Activated CD8-positive, alpha-beta memory T cell treated with anti-CD3 and anti-CD28 coated beads, Interleukin-2, amount 50 U/mL, for 24 hours (primary cell): ENCODE measurements at regions not wholly inside any gene's neighbourhood (a gene's known extent, or its start where the extent isn't known, plus 50 kb on each side); places are given as distances from the start of the nearest gene placed in this dataset.
"Not testable (repeated sequence)": the region's sequence is repeated elsewhere in the genome, so short reads cannot be mapped to it uniquely, and the experiment has no call there.

Source experiments
- DNase-seq: peaks from one replicate; pipeline ENCODE4 v3.0.0-alpha.2; 2020; ENCODE audit errors: extremely low read depth

GRCh38 chr2:61623747-61624146, 85.6 kb upstream of the XPO1 start:
- DNase-seq: no peak

GRCh38 chr2:61620244-61621159, 82.3 kb upstream of the XPO1 start:
- no peak for DNase-seq

- no peak for DNase-seq
These were observed 81.4 kb upstream of the XPO1 start for GRCh38 chr2:61619561-61619960.

- no peak for DNase-seq
These were observed 79.5 kb upstream of the XPO1 start for GRCh38 chr2:61617610-61618009.

GRCh38 chr2:61605245-61605644, 67.1 kb upstream of the XPO1 start:
- DNase-seq: no peak

GRCh38 chr2:61604433-61604832, 66.3 kb upstream of the XPO1 start:
- DNase-seq: no peak

GRCh38 chr2:61598515-61599156, 60.5 kb upstream of the XPO1 start:
- not testable (repeated sequence) for DNase-seq

- DNase-seq: no peak
These were observed 59.4 kb upstream of the XPO1 start for GRCh38 chr2:61597300-61598289.

GRCh38 chr2:61594201-61594600, 56.0 kb upstream of the XPO1 start:
- DNase-seq: not testable (repeated sequence)

- DNase-seq: not testable (repeated sequence)
These were observed 55.5 kb upstream of the XPO1 start for GRCh38 chr2:61593648-61594047.

- DNase-seq: no peak
These were observed 52.1 kb upstream of the XPO1 start for GRCh38 chr2:61590214-61590613.

GRCh38 chr2:61588566-61588965, 50.4 kb upstream of the XPO1 start:
- DNase-seq: no peak
